ENCODE measurements at regions not wholly inside any gene's neighbourhood (a gene's known extent, or its start where the extent isn't known, plus 50 kb on each side); places are given as distances from the start of the nearest gene placed in this dataset.

- no peak for DNase-seq
Measured at GRCh38 chr17:33352526-33352925, 59.4 kb upstream of the ASIC2 start.

DNA sequence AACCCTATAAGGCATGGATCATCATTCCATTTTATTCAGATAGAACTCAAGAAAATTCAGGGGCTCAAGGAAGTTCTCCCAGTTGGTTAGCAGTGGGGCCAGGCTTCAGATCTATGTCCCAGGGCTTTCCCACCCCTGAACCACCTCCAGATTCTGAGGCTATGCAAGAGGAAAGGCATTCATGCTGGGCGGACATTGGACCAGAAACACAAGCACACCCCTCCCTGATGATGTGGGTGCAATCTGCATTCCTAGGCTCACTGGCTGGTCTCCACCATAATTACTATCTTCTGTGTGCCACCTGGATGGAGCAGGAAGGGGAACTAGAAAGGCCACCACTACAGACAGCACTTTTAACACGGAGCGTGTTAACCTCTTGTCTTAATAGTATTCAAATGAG is 63.2 kb upstream of the ASIC2 start:
- DNase-seq = no peak

GRCh38 chr17:33363475-33363874 is 70.4 kb upstream of the ASIC2 start:
- DNase-seq = no peak

DNA sequence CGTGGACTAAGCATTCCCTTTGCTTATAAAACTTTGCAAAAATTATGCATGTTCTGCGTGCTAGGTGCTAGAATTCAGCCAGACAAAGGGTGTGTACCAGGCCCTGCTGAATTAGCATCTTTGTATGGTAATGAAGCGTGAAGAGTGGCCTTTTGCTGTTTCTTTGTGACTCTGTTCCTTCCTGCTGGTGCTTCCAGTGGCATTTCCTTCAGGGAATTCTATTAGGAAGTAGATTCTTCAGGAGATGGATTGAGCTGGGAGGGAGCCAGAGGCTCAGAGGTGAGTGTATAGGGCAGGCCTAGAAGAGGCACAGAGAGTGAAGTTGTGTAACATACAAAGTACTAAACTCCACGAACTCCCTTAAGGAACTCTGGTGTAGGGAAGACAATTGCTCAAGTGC is 73.9 kb upstream of the ASIC2 start:
- DNase-seq = no peak

GRCh38 chr17:33369149-33369548 is 76.1 kb upstream of the ASIC2 start:
- DNase-seq = no peak

GRCh38 chr17:33369876-33370275 is 76.8 kb upstream of the ASIC2 start:
- DNase-seq = no peak

DNA sequence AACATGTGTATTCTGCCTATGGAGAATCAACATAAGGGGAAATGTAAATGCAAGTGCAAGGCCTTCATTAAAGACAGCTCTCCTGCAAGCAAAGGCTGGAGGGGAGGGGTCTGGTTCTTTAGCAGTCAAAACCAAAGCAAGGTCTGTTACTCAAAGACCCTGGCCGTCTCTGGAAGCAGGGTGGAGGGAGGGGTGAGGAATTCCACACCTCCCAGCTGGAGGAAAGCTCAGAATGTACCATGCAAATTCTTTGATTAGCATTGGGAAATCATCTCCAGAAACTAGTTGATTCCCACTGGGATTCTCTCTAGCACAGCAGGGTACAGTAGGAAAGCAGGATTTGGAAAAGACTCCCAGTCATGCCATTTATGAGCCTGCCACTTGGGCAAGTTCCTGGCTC is 77.3 kb upstream of the ASIC2 start:
- DNase-seq = no peak

- no peak for DNase-seq
Measured at GRCh38 chr17:33371377-33371776, 78.3 kb upstream of the ASIC2 start.

DNA sequence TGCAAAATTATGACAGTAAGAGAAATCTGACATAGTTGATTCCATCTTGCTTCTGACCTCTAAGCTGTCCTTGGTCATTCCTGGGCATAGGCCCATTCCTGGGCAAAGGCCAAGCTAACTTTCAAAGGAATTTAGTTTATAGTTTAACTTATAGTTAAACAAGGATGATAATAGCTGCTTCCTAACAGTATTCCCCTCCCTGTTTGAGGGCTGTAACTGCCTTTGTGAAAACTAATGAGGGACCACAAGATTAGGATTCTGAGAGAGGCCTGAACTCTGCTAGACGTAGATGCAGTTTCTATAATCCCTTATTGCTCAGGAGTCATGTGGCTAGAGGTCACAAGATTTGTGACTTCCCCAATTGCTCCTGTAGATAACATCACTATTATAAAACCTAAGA is 80.2 kb upstream of the ASIC2 start:
- peak; percentile 12 for DNase-seq

DNA sequence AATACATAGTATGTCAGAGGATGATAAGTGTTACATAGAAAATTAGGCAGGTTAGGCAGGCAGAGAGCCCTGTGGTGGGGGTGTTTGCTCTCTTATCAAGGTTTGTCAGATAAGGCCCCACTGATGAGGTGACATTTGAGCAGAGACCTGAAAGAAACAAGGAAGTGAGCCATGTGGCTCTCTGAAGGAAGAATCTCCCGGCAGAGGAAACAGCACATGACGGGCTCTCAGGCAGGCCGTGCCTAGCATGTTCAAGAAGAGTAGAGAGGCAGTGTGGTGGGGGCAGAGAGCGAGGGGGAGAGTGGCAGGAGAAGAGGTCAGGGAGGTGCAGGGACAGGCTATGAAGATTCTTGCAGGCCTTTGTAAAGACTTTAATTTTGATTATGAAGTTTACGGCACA is 82.0 kb upstream of the ASIC2 start:
- no peak for DNase-seq

GRCh38 chr17:33375783-33376182 is 82.7 kb upstream of the ASIC2 start:
- DNase-seq = no peak

GRCh38 chr17:33377837-33378595 is 84.9 kb upstream of the ASIC2 start:
- no peak for DNase-seq

DNA sequence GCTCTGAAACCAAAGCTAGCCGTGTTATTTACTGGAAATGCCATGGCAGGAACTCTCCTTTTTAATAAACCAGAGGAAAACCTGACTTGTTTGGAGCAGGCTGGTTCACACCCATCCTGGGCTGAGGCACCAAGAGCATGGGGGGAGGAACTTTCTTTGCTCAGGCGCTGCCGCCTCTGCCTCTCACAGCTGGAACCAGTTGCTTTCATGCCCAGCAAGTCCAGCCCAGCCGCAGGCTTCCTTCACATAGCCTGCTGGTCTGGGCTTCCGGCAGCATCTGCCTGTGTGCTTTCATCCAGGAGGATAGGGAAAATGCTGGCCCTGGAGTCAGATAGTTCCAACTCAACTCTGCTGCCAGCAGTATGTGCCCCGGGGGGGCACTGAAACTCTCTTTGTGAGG is 88.1 kb upstream of the ASIC2 start:
- no peak for DNase-seq

- DNase-seq = no peak
Measured at GRCh38 chr17:33383488-33384023, 90.5 kb upstream of the ASIC2 start.

DNA sequence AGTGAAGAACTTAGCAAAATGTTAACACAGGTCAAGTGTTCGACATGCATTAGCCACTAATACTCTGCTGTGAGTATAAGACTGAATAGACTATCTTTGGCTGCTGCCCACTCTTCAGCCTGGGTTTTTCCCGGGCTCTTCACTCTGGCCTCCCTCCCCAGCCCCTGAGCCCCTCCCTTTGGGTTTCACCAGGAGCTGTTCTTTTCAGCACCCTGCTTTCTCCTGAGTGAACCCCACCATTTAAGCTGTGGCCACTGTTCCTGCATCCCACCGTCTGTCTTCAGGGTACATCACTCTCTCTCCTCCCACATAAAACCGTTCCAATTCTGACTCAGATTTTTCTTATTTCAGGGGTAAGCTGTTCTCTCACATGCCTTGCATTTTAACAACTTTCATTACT is 92.0 kb upstream of the ASIC2 start:
- DNase-seq = no peak

DNA sequence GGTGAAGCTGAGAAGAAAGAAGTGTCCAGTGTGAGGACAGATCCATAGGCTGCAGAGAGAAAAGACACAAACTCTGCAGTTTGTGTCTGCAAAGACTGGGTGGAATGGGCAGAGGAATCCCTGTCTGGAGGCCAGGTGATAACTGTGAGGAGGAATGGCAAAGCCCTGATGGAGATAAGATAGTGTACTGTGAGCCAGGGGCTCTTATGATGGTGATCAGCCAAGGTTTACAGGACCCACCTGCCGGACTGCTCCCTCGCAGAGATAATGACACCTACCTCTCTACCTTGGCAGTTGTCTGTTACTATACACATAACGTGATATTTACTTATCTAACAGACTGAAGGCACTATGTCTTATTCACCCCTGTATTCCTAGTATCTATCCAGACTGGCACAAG is 92.6 kb upstream of the ASIC2 start:
- no peak for DNase-seq

DNA sequence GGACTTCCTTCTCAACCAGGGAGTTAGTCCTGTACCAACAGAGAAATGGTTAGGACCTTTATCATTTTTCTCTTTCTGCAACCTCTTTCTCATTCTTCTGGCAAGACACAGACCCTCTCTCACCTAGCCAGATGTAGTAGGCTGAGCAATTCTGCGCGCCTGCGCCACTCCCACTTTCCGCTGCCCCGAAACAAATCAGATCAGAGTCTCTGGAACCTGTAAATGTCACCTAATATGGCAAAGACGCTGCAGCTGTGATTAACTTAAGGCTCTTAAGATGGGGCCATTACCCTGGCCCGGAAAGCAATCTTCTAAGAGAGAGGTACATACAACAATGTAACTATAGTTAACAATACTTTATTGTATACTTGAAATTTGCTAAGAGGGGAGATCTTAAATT is 94.3 kb upstream of the ASIC2 start:
- no peak for DNase-seq

DNA sequence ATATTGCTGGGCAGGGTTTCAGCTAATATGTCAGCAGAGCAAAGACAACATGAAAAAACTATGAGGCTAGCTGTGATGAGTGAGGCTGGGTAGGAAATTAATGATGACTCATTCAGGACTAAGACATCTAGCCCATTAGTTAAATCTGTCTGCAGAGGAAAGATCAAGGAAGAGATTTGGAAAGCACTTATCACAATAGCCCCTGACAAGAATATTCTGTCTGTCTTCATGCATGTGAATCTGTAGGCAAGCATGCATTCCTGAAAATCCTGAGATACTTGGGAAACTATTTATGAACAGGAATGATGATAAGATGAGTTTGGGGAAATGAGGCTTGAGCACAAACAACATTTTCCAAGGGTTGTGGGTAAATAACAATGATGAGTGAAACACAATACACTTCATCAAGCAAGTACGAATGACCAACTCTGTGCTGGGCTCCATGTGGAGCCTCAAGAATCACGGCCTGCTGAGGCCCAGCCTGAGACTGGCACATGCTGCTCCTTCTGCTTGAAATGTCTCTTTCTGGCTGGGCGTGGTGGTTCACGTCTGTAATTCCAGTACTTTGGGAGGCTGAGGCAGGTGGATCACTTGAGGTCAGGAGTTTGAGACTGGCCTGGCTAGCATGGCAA is 96.5 kb upstream of the ASIC2 start:
- no peak for DNase-seq

- DNase-seq = no peak
Measured at GRCh38 chr17:33390479-33391176, 97.5 kb upstream of the ASIC2 start.

- DNase-seq = no peak
Measured at GRCh38 chr17:33396818-33397217, 103.7 kb upstream of the ASIC2 start.

DNA sequence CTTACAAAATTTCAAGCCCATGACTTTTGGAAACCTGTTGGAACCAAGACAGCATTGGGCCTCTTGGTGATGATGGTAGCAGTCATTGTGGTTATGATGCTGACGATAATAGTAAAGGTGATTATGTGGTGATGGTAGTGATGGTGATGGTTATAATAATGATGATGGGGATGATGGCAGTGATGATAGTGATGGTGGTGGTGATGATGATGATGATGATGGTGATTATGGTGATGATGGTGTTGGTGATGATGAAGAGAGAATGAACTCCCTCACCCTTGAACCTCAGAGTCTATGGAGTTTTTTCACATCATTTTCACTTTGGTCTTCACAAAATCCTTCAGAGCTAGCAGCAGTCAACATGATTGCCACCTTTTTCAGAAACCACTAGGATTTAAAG is 105.3 kb upstream of the ASIC2 start:
- DNase-seq = no peak

GRCh38 chr17:33401249-33401648 is 108.2 kb upstream of the ASIC2 start:
- DNase-seq = no peak

GRCh38 chr17:33403194-33403593 is 110.1 kb upstream of the ASIC2 start:
- no peak for DNase-seq
